ENCODE measurements at regions not wholly inside any gene's neighbourhood (a gene's known extent, or its start where the extent isn't known, plus 50 kb on each side); places are given as distances from the start of the nearest gene placed in this dataset.
"Not testable (repeated sequence)": the region's sequence is repeated elsewhere in the genome, so short reads cannot be mapped to it uniquely, and the experiment has no call there.

DNA sequence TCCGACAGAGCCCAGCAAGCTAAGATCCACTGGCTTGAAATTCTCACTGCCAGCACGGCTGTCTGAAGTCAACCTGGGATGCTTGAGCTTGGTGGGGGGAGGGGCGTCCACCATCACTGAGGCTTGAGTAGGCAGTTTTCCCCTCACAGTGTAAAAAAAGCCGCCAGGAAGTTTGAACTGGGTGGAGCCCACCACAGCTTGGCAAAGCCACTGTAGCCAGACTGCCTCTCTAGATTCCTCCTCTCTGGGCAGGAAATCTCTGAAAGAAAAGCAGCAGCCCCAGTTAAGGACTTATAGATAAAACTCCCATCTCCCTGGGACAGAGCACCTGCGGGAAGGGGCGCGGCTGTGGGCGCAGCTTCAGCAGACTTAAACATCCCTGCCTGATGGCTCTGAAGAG lies 68.7 kb upstream of the LIPC start:
- DNase-seq, result not testable (repeated sequence)

DNA sequence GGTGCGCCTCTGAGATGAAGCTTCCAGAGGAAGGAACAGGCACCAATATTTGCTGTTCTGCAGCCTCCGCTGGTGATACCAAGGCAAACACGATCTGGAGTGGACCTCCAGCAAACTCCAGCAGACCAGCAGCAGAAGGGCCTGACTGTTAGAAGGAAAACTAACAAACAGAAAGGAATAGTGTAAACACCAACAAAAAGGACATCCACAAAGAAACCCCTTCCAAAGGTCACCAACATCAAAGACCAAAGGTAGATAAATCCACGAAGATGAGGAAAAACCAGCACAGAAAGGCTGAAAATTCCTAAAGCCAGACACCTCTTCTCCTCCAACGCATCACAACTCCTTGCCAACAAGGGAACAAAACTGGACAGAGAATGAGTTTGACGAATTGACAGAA lies 68.1 kb upstream of the LIPC start:
- DNase-seq, result not testable (repeated sequence)

DNA sequence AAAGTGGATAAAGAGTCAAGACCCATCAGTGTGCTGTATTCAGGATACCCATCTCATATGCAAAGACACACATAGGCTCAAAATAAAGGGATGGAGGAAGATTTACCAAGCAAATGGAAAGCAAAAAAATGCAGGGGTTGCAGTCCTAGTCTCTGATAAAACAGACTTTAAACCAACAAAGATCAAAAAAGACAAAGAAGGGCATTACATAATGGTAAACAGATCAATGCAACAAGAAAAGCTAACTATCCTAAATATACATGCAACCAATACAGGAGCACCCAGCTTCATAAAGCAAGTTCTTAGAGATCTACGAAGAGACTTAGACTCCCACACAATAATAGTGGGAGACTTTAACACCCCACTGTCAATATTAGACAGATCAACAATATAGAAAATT lies 66.7 kb upstream of the LIPC start:
- not testable (repeated sequence) for DNase-seq

DNA sequence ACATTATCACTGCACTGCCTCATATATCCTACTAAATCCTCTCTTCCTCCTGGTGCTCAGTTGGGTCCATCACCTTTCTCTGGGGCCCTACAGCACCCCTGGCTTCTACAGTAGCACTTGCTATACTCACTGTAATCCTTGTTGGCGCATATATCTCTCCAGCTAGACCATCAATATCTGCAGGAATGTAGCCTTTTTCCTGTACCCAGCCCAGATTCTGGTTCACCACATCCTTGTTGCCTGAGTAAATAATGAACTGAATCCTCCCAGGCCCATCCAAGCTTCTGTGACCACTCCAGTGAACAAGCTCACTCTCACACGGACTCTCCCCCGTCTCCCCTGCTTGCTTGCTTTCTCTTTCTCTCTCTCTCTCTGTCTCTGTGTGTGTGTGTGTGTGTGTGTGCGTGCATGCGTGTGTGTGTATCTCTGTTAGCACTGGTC lies 62.5 kb upstream of the LIPC start:
- DNase-seq, result no peak

DNA sequence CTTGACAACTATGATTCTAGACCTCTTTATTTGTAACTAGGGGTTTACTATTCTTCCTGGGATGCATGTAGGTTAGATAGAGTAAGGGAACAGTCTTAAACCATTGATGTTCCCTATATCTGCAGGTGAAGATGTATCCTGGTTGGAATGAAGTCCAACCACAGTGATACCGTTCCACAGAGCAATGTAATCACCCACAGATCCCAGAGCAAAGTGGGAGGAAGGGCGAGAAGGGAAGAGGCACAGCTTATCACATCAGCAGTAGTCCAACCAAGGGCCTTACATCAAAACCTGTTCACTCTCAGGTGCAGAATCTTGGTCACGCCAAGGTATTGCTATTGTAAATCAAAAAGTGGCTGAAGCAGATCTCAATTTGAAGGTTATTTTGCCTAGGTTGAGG lies 61.8 kb upstream of the LIPC start:
- DNase-seq, result no peak

DNA sequence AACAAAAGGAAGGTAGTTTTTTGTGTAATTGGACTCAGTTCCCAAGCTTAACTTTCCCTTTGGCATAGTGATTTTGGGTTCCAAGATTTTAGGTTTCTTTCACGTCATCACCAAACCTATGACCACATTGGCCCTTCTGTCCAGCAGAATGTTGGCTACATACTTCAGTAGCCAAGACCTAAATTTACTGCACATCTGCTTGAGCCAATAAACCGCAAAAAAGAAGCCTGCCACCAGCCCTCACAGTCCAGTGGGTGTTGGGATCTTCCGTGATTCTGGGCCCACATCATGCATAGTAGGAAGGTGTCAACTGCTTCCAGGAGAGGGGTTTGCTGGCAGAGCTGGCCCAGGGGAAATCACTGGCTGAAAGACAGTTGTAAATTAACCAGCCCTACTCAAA lies 57.6 kb upstream of the LIPC start:
- no peak for DNase-seq

DNA sequence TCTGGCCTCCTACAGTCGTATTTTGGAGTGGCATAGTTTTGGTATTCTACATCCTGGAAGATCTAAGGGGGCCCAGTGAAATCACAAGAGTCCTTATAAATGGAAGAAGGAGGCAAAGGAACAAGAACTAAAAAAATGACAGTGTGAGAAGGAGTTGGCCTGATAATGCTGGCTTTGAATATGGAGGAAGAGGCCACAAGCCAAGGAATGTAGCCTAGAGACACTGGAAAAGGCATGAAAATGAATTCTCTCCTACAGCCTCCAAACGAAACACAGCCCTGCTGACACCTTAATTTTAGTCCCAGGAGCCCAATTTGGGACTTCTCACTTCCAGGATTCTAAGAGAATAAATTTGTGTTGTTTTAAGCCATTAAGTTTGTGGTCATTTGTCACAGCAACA lies 54.6 kb upstream of the LIPC start:
- DNase-seq, result no peak

DNA sequence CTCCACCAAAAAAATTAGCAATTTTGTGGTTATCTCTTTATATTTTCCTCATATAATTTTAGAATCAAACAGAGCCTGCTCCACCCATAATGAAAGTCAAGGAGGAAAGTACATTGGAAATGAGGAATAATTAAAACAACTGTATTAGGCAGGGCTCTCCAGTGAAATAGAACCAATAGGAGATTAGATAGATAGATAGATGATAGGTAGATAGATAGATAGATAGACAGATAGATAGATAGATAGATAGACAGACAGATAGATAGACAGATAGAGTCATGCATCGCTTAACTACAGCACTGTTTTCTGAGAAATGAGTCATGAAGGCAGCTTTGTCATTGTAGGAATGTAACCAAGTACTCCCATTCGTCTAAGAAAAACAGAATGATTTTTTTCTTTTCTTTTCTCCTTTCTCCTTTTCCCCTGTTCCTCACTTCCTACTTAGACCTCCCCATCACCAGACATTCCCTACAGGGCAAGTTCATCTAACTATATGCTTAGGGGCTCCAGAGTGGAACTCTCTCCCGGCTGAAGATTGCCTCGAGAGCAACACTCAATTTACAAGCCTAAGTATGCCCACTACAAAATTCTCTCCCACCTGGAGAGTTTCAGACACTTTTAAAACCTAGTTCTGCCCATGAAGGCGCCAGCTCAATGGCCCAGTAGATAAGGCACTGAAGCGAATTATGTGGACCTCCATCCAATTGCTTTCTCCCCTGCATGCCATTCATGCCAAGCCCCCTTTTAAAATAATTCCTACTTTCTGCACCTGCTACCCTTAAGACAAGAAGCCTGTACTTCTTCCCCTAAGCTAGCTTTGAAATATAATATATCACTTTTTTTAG lies 53.3 kb upstream of the LIPC start:
- no peak for DNase-seq

DNA sequence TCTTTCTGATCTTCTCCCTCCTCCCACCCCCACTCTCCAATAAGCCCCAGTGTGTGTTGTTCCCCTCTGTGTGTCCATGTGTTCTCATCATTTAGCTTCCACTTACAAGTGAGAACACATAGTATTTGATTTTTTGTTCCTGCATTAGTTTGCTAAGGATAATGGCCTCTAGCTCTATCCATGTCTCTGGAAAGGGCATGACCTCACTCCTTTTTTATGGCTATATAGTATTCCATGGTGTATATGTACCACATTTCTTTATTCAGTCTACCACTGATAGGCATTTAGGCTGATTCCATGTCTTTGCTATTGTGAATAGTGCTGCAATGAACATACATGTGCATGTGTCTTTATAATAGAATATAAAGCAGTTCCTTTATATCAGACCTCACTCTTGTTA lies 52.3 kb upstream of the LIPC start:
- not testable (repeated sequence) for DNase-seq

DNA sequence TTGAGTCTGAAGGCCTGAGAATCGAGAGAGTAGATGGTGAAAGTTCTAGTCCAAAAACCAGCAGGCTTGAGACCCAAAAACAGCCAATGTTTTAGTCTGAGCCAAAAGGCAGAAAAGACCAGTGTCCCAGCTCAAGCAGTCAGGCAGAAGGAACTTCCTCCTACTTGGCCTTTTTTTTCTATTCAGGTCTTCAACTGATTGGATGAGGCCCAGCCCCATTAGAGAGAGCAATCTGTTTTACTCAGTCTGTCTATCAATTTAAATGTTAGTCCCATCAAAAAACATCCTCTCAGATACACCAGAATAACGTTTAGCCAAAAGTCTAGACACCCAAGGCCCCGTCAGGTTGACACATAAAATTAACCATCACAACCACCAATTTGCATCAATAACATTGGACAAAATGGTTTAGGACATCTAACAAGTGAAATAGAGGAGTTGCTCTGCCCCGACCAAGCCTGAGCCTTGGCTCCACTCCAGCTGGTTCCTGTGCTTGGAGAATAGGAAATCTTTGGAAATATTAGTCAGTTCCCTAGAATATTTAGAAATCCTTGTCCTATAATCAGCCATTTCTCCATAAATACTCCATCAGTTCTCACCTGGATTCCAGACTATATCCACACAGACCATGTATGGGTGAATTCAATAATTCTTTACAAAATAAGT lies 51.4 kb upstream of the LIPC start:
- no peak for DNase-seq

DNA sequence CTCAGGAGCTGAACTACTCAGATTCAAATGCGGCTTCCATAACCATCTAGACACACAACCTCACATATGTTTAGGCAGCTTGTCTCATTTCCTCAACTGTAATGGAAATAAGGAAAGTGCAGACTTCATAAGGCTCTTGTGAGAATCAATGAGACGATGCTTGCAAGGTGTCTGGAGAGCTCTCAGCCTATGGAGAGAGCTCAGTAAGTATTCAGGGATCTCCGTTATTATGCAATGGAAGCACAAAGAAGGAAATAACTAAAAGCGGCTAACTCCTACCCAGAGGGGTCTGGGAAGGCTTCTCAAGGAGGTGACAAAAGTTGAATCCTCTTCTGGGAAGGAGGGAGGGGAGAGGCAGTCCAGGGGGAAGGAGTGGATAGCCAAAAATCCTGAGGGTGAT lies 50.1 kb upstream of the LIPC start:
- no peak for DNase-seq

Data from activated CD4-positive, CD25-positive, alpha-beta regulatory T cell (primary cell).